Stomach (tissue), 4 donors: ENCODE measurements at regions not wholly inside any gene's neighbourhood (a gene's known extent, or its start where the extent isn't known, plus 50 kb on each side); places are given as distances from the start of the nearest gene placed in this dataset.

Experiments
- CTCF ChIP-seq, 7 experiments: fragments of 450-650 bp in 4 of 7; fragments of 200-600 bp in 3 of 7; sonication (generic) in 3 of 7; IDR thresholded peaks; one replicate each; pipeline ENCODE4 v1.5.1; 2016 to 2019; ENCODE audit warnings: antibody characterized with exemption in 7 of 7, control low read depth in 2 of 7, mild to moderate bottlenecking in 1 of 7
- POLR2A ChIP-seq, 4 donors: fragments of 450-650 bp; IDR thresholded peaks; one replicate each; pipeline ENCODE4 v1.6.1; 2016; ENCODE audit warnings: antibody characterized with exemption in 4 of 4, control low read depth in 2 of 4, mild to moderate bottlenecking in 1 of 4, moderate library complexity in 1 of 4

GRCh38 chr11:80636999-80637398 is 1196.2 kb upstream of the TENM4 start:
- no peak for TF ChIP-seq CTCF (IDR thresholded peaks at IDR 0.05)
- no peak for TF ChIP-seq POLR2A (IDR thresholded peaks at IDR 0.05)
